GM23338 (cell line): ENCODE measurements at regions not wholly inside any gene's neighbourhood (a gene's known extent, or its start where the extent isn't known, plus 50 kb on each side); places are given as distances from the start of the nearest gene placed in this dataset.

Experiments used
- CREB1 ChIP-seq: fragments of 250-450 bp; sonication (Bioruptor Pico); IDR thresholded peaks from 2 replicates; pipeline ENCODE4 v1.5.0; 2020; ENCODE audit warnings: low read depth, mild to moderate bottlenecking, moderate library complexity
- CTCF ChIP-seq, 2 experiments: fragments of 200-600 bp in 1 of 2; sonication (generic) in 1 of 2; conservative IDR thresholded peaks; 2 replicates each; pipeline versions ENCODE4 v1.5.1 to v1.6.1; 2016 to 2017; ENCODE audit warnings: antibody characterized with exemption in 2 of 2, low read depth in 2 of 2, mild to moderate bottlenecking in 2 of 2, moderate library complexity in 1 of 2
- TF ChIP-seq, protein P1 (sequence below): fragments of 250-450 bp; sonication (Bioruptor Pico); IDR thresholded peaks from 2 replicates; pipeline ENCODE4 v1.5.0; 2020; ENCODE audit warnings: mild to moderate bottlenecking, moderate library complexity
- TF ChIP-seq, protein P2 (sequence below): IDR thresholded peaks from one replicate; pipeline ENCODE4 v1.6.1; 2018; ENCODE audit warnings: antibody characterized with exemption; ENCODE audit not compliant: unreplicated experiment

- TF ChIP-seq, protein P1, sequence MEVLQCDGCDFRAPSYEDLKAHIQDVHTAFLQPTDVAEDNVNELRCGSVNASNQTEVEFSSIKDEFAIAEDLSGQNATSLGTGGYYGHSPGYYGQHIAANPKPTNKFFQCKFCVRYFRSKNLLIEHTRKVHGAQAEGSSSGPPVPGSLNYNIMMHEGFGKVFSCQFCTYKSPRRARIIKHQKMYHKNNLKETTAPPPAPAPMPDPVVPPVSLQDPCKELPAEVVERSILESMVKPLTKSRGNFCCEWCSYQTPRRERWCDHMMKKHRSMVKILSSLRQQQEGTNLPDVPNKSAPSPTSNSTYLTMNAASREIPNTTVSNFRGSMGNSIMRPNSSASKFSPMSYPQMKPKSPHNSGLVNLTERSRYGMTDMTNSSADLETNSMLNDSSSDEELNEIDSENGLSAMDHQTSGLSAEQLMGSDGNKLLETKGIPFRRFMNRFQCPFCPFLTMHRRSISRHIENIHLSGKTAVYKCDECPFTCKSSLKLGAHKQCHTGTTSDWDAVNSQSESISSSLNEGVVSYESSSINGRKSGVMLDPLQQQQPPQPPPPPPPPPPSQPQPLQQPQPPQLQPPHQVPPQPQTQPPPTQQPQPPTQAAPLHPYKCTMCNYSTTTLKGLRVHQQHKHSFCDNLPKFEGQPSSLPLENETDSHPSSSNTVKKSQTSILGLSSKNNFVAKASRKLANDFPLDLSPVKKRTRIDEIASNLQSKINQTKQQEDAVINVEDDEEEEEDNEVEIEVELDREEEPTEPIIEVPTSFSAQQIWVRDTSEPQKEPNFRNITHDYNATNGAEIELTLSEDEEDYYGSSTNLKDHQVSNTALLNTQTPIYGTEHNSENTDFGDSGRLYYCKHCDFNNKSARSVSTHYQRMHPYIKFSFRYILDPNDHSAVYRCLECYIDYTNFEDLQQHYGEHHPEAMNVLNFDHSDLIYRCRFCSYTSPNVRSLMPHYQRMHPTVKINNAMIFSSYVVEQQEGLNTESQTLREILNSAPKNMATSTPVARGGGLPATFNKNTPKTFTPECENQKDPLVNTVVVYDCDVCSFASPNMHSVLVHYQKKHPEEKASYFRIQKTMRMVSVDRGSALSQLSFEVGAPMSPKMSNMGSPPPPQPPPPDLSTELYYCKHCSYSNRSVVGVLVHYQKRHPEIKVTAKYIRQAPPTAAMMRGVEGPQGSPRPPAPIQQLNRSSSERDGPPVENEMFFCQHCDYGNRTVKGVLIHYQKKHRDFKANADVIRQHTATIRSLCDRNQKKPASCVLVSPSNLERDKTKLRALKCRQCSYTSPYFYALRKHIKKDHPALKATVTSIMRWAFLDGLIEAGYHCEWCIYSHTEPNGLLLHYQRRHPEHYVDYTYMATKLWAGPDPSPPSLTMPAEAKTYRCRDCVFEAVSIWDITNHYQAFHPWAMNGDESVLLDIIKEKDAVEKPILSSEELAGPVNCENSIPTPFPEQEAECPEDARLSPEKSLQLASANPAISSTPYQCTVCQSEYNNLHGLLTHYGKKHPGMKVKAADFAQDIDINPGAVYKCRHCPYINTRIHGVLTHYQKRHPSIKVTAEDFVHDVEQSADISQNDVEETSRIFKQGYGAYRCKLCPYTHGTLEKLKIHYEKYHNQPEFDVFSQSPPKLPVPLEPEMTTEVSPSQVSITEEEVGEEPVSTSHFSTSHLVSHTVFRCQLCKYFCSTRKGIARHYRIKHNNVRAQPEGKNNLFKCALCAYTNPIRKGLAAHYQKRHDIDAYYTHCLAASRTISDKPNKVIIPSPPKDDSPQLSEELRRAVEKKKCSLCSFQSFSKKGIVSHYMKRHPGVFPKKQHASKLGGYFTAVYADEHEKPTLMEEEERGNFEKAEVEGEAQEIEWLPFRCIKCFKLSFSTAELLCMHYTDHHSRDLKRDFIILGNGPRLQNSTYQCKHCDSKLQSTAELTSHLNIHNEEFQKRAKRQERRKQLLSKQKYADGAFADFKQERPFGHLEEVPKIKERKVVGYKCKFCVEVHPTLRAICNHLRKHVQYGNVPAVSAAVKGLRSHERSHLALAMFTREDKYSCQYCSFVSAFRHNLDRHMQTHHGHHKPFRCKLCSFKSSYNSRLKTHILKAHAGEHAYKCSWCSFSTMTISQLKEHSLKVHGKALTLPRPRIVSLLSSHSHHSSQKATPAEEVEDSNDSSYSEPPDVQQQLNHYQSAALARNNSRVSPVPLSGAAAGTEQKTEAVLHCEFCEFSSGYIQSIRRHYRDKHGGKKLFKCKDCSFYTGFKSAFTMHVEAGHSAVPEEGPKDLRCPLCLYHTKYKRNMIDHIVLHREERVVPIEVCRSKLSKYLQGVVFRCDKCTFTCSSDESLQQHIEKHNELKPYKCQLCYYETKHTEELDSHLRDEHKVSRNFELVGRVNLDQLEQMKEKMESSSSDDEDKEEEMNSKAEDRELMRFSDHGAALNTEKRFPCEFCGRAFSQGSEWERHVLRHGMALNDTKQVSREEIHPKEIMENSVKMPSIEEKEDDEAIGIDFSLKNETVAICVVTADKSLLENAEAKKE = no peak
- TF ChIP-seq, protein P2, sequence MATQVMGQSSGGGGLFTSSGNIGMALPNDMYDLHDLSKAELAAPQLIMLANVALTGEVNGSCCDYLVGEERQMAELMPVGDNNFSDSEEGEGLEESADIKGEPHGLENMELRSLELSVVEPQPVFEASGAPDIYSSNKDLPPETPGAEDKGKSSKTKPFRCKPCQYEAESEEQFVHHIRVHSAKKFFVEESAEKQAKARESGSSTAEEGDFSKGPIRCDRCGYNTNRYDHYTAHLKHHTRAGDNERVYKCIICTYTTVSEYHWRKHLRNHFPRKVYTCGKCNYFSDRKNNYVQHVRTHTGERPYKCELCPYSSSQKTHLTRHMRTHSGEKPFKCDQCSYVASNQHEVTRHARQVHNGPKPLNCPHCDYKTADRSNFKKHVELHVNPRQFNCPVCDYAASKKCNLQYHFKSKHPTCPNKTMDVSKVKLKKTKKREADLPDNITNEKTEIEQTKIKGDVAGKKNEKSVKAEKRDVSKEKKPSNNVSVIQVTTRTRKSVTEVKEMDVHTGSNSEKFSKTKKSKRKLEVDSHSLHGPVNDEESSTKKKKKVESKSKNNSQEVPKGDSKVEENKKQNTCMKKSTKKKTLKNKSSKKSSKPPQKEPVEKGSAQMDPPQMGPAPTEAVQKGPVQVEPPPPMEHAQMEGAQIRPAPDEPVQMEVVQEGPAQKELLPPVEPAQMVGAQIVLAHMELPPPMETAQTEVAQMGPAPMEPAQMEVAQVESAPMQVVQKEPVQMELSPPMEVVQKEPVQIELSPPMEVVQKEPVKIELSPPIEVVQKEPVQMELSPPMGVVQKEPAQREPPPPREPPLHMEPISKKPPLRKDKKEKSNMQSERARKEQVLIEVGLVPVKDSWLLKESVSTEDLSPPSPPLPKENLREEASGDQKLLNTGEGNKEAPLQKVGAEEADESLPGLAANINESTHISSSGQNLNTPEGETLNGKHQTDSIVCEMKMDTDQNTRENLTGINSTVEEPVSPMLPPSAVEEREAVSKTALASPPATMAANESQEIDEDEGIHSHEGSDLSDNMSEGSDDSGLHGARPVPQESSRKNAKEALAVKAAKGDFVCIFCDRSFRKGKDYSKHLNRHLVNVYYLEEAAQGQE = no peak
- TF ChIP-seq CREB1 (CRISPR knock-in tag) (no peak), CTCF (conservative IDR thresholded peaks at IDR 0.05; ENCODE audit: low read depth in 2 of 2) (no peak)
These were observed 1198.6 kb downstream of the CDH12 start (continued) for GRCh38 chr5:21654556-21654955.
